Sigmoid colon (tissue), 4 donors: ENCODE measurements at regions not wholly inside any gene's neighbourhood (a gene's known extent, or its start where the extent isn't known, plus 50 kb on each side); places are given as distances from the start of the nearest gene placed in this dataset.

ENCODE experiments used
- CTCF ChIP-seq, 4 experiments: fragments of 450-650 bp in 3 of 4; fragments of 200-600 bp in 1 of 4; IDR thresholded peaks; one replicate each; pipeline ENCODE4 v1.5.1; 2016 to 2019; ENCODE audit warnings: antibody characterized with exemption in 4 of 4, mild to moderate bottlenecking in 3 of 4, moderate library complexity in 2 of 4
- EP300 ChIP-seq, 4 donors: sonication (generic); formaldehyde crosslinking; IDR thresholded peaks; one replicate each; pipeline ENCODE4 v1.6.1; 2017; ENCODE audit warnings: antibody characterized with exemption in 4 of 4
- POLR2A ChIP-seq, 2 donors: fragments of 450-650 bp; IDR thresholded peaks; one replicate each; pipeline ENCODE4 v1.6.1; 2016; ENCODE audit warnings: antibody characterized with exemption in 2 of 2, mild to moderate bottlenecking in 2 of 2, moderate library complexity in 2 of 2
- POLR2AphosphoS5 ChIP-seq, 4 donors: sonication (generic); formaldehyde crosslinking; IDR thresholded peaks; one replicate each; pipeline ENCODE4 v1.6.1; 2017; ENCODE audit warnings: antibody characterized with exemption in 4 of 4

GRCh38 chr17:71978435-71978834 is 142.4 kb upstream of the SOX9 start:
- TF ChIP-seq POLR2A (IDR thresholded peaks at IDR 0.05), result no peak
- no peak for TF ChIP-seq CTCF (IDR thresholded peaks at IDR 0.05)
- no peak for TF ChIP-seq EP300 (IDR thresholded peaks at IDR 0.05)
- no peak for TF ChIP-seq POLR2AphosphoS5 (IDR thresholded peaks at IDR 0.05)
